K562 (cell line): ENCODE measurements at regions not wholly inside any gene's neighbourhood (a gene's known extent, or its start where the extent isn't known, plus 50 kb on each side); places are given as distances from the start of the nearest gene placed in this dataset.

ENCODE experiments used
- CBX2 ChIP-seq: fragments of 200-600 bp; sonication (generic); IDR thresholded peaks from one replicate; pipeline ENCODE4 v1.6.1; 2012; ENCODE audit warnings: mild to moderate bottlenecking, low read length, inconsistent platforms; ENCODE audit not compliant: insufficient read depth, poor library complexity, severe bottlenecking
- CTCFL ChIP-seq: IDR thresholded peaks from 2 replicates; pipeline ENCODE4 v1.6.1; 2011; ENCODE audit warnings: borderline replicate concordance, low read depth, mild to moderate bottlenecking, moderate library complexity, low read length; ENCODE audit not compliant: insufficient read depth, poor library complexity, severe bottlenecking
- CXXC5 ChIP-seq: fragments of 250-450 bp; sonication (Bioruptor Pico); IDR thresholded peaks from 2 replicates; pipeline ENCODE4 v1.8.0; 2022; ENCODE audit warnings: inconsistent platforms, mild to moderate bottlenecking, moderate library complexity
- RAD21 ChIP-seq, 2 experiments: fragments of 250-450 bp in 1 of 2; fragments of 450-650 bp in 1 of 2; sonication (Bioruptor Pico) in 1 of 2; formaldehyde crosslinking in 1 of 2; IDR thresholded peaks in 1 of 2; conservative IDR thresholded peaks in 1 of 2; 2 replicates each; pipeline versions ENCODE4 v1.4.0 to v1.8.0; 2020 to 2022; ENCODE audit warnings: mild to moderate bottlenecking in 2 of 2, moderate library complexity in 1 of 2
- SIN3B ChIP-seq: fragments of 450-650 bp; IDR thresholded peaks from 2 replicates; pipeline ENCODE4 v1.6.1; 2017; ENCODE audit warnings: low read depth, mild to moderate bottlenecking, moderate library complexity
- SMC3 ChIP-seq: conservative IDR thresholded peaks from 2 replicates; pipeline ENCODE4 v1.6.1; 2011; ENCODE audit warnings: low read depth, low read length, improper control_type of control experiment; ENCODE audit not compliant: insufficient read depth
- STAG1 ChIP-seq: sonication (generic); formaldehyde crosslinking; IDR thresholded peaks from 2 replicates; pipeline ENCODE4 v1.5.0; 2020; ENCODE audit warnings: missing genetic modification reagents, borderline replicate concordance
- XRCC5 ChIP-seq: fragments of 200-400 bp; formaldehyde crosslinking; IDR thresholded peaks from 2 replicates; pipeline ENCODE4 v1.6.1; 2017; ENCODE audit warnings: low read depth, mild to moderate bottlenecking, low read length
- ZKSCAN1 ChIP-seq: fragments of 150-350 bp; IDR thresholded peaks from 2 replicates; pipeline ENCODE4 v1.6.1; 2016; ENCODE audit warnings: low read depth, low read length
- TF ChIP-seq, protein P1 (sequence below): sonication (generic); formaldehyde crosslinking; IDR thresholded peaks from 2 replicates; pipeline ENCODE4 v1.8.1; 2023; ENCODE audit warnings: mild to moderate bottlenecking, missing genetic modification reagents
- TF ChIP-seq, protein P2 (sequence below), 2 experiments: fragments of 450-650 bp; formaldehyde crosslinking in 1 of 2; IDR thresholded peaks; 2 replicates each; pipeline versions ENCODE4 v1.4.0 to v1.6.1; 2014 to 2020; ENCODE audit warnings: mild to moderate bottlenecking in 2 of 2, borderline replicate concordance in 1 of 2, low read depth in 1 of 2

DNA sequence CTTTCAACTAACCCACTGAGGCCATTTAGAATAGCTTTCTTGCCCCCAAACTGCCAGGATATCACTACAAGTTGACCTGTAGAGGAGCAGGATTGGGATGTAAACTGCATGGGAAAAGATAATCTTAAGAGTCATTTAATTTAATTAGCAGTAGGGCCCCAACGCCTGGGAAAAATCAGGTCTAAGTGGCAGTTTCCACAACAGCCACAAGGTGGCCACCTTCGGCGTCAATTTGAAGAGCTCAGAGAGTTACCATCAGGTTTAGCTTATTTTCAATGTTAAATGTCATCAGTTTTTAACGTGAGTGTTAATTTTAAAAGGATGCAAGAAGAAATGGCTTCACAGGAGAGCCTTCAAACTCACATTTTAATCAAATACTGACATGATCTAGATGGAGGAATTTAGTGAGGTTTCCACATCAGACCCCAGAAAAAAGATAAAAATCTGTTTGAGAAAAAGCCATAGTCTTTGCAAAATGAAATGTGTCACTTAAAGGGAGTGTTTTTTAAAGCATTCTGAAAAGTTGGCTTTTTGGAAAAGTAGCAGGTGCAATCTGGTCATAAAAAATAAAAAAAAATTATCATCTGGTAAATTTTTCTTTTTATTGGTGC, 77.3 kb upstream of the UPP2 start (continued):
- peak; percentile 96 for TF ChIP-seq SMC3
- peak; percentile 83 to 88 for TF ChIP-seq RAD21 (CRISPR knock-in tag; conservative IDR thresholded peaks at IDR 0.05 in 1 of 2, IDR thresholded peaks at IDR 0.05 in 1 of 2)
- peak; percentile 37; the same call in 1 of the 2 replicates for TF ChIP-seq STAG1 (CRISPR knock-in tag)
- TF ChIP-seq CXXC5 (CRISPR knock-in tag), result no peak
- TF ChIP-seq ZKSCAN1, result no peak
- TF ChIP-seq CBX2, result no peak
- no peak for TF ChIP-seq SIN3B
- TF ChIP-seq, protein P1, sequence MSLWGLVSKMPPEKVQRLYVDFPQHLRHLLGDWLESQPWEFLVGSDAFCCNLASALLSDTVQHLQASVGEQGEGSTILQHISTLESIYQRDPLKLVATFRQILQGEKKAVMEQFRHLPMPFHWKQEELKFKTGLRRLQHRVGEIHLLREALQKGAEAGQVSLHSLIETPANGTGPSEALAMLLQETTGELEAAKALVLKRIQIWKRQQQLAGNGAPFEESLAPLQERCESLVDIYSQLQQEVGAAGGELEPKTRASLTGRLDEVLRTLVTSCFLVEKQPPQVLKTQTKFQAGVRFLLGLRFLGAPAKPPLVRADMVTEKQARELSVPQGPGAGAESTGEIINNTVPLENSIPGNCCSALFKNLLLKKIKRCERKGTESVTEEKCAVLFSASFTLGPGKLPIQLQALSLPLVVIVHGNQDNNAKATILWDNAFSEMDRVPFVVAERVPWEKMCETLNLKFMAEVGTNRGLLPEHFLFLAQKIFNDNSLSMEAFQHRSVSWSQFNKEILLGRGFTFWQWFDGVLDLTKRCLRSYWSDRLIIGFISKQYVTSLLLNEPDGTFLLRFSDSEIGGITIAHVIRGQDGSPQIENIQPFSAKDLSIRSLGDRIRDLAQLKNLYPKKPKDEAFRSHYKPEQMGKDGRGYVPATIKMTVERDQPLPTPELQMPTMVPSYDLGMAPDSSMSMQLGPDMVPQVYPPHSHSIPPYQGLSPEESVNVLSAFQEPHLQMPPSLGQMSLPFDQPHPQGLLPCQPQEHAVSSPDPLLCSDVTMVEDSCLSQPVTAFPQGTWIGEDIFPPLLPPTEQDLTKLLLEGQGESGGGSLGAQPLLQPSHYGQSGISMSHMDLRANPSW (CRISPR knock-in tag), result no peak
- peak; percentile 33 for TF ChIP-seq CTCFL
- TF ChIP-seq XRCC5, result 0 out of 2 replicates have a peak, but pooled peaks have one; percentile 51
- TF ChIP-seq, protein P2, sequence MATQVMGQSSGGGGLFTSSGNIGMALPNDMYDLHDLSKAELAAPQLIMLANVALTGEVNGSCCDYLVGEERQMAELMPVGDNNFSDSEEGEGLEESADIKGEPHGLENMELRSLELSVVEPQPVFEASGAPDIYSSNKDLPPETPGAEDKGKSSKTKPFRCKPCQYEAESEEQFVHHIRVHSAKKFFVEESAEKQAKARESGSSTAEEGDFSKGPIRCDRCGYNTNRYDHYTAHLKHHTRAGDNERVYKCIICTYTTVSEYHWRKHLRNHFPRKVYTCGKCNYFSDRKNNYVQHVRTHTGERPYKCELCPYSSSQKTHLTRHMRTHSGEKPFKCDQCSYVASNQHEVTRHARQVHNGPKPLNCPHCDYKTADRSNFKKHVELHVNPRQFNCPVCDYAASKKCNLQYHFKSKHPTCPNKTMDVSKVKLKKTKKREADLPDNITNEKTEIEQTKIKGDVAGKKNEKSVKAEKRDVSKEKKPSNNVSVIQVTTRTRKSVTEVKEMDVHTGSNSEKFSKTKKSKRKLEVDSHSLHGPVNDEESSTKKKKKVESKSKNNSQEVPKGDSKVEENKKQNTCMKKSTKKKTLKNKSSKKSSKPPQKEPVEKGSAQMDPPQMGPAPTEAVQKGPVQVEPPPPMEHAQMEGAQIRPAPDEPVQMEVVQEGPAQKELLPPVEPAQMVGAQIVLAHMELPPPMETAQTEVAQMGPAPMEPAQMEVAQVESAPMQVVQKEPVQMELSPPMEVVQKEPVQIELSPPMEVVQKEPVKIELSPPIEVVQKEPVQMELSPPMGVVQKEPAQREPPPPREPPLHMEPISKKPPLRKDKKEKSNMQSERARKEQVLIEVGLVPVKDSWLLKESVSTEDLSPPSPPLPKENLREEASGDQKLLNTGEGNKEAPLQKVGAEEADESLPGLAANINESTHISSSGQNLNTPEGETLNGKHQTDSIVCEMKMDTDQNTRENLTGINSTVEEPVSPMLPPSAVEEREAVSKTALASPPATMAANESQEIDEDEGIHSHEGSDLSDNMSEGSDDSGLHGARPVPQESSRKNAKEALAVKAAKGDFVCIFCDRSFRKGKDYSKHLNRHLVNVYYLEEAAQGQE (IDR thresholded peaks at IDR 0.05; ENCODE audit: borderline replicate concordance), result peak; percentile 75
- TF ChIP-seq, protein P2 (CRISPR knock-in tag; IDR thresholded peaks at IDR 0.05; ENCODE audit: low read depth), result no peak
